ENCODE measurements at regions not wholly inside any gene's neighbourhood (a gene's known extent, or its start where the extent isn't known, plus 50 kb on each side); places are given as distances from the start of the nearest gene placed in this dataset.

DNA sequence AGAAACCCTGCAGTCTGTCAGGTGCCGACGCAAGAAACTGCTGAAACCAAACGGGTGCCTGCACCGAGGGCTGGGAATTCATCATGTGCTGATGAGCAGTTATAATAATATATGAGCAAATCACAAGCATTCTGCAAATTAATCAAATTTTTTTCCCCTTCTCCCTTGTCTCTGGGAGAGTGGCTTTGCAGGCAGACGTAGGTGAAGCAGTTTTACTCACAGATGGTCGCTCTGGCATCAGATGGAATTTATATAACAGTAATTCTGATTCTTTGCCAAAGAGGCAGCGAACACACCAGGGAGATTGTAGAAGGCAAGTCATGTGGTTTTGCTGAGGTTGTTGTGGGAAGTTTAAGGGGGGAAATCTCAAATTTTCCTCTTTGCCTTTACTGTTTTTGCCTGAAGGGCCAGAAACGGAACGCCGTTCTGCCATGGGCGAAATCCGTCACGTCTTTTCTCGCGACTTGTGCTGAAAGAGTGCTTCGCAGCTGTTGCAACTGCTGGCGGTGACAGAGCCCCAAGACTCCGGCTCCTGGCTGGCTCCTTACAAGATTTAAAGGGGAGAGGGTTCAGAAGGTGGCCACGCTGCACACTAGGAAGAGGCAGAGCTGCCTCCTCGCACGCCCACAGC is 320.1 kb downstream of the ZNF536 start:
- Mint-ChIP-seq H3K36me3 (ENCODE audit: insufficient read depth in 1 of 3, low read depth in 3 of 3) (no peaks in the 10 kb centered on the region), H3K4me3 (no peak overlapping the region; a peak in 1 of 5 replicates), H3K4me1 (peaks cover 49 to 54% of the 10 kb centered on the region in 2 experiments), H3K9me3 (peaks cover 0 to 4% of the 10 kb centered on the region in 2 experiments; a peak in 1 of 5 replicates), H3K27me3 (ENCODE audit: low read depth) (no peaks in the 10 kb centered on the region; the same call in 1 of the 2 replicates), H3K27ac (no peak overlapping the region; a peak in 1 of 7 replicates)
- H3K23ac ChIP-seq (ENCODE audit: insufficient read length, low read depth, low read length), result no peak overlapping the region
- H3K4me1 ChIP-seq (ENCODE audit: insufficient read depth, low read length), result peaks cover 3% of the 10 kb centered on the region; the same call in 1 of the 2 replicates
- no peaks in the 10 kb centered on the region for H3K27me3 ChIP-seq (ENCODE audit: insufficient read depth, low read length)
- H3K27ac ChIP-seq (ENCODE audit: insufficient read length, low read depth, low read length), result no peak overlapping the region
- no peak overlapping the region for H2BK120ac ChIP-seq (ENCODE audit: low read depth, low read length, poor library complexity, severe bottlenecking)
- no peak overlapping the region for H4K5ac ChIP-seq (ENCODE audit: insufficient read length, low read depth, low read length)
- no peak overlapping the region for H2BK20ac ChIP-seq (ENCODE audit: low read depth, low read length, poor library complexity, severe bottlenecking)
- DNase-seq, result no peak
- no peaks in the 10 kb centered on the region for H3K79me2 ChIP-seq (ENCODE audit: insufficient read depth, low read length)
- no peak overlapping the region for H4K91ac ChIP-seq (ENCODE audit: insufficient read length, low read depth, low read length)
- H4K8ac ChIP-seq (replicated peaks; ENCODE audit: insufficient read length, low read depth, low read length), result no peak overlapping the region
- no peak overlapping the region for H3K14ac ChIP-seq (ENCODE audit: insufficient read depth, low read length)
- H2AK5ac ChIP-seq (ENCODE audit: insufficient read length, low read length), result no peak overlapping the region
- H2BK15ac ChIP-seq (ENCODE audit: low read depth, low read length), result no peak overlapping the region
- no peak overlapping the region for H3K9ac ChIP-seq (ENCODE audit: extremely low read depth, insufficient read length, low read length)
- no peak overlapping the region for H3K4ac ChIP-seq (ENCODE audit: low read depth, low read length)
- H3K9me3 ChIP-seq (ENCODE audit: control insufficient read depth, low read depth, low read length), result no peaks in the 10 kb centered on the region
- no peaks in the 10 kb centered on the region for H3K23me2 ChIP-seq (ENCODE audit: insufficient read length, low read depth, low read length, poor library complexity, severe bottlenecking)
- H3K18ac ChIP-seq (ENCODE audit: insufficient read length, low read depth, low read length), result no peak overlapping the region
- H3T11ph ChIP-seq (ENCODE audit: low read length), result no peak overlapping the region
- no peaks in the 10 kb centered on the region for H4K20me1 ChIP-seq (ENCODE audit: control insufficient read depth, insufficient read depth, insufficient read length)
- no peak overlapping the region for H2AFZ ChIP-seq (ENCODE audit: low read length)
- no peak overlapping the region for H2BK12ac ChIP-seq (ENCODE audit: insufficient read length, low read depth, low read length)
- H3K79me1 ChIP-seq (ENCODE audit: insufficient read depth, low read depth, low read length, poor library complexity, severe bottlenecking), result no peaks in the 10 kb centered on the region
- no peak overlapping the region for H3K56ac ChIP-seq (ENCODE audit: insufficient read length, low read depth, low read length)
- H3K4me2 ChIP-seq (ENCODE audit: insufficient read depth, insufficient read length, low read length), result no peak overlapping the region
- H2BK5ac ChIP-seq (ENCODE audit: insufficient read length, low read length), result no peak overlapping the region
- TF ChIP-seq, protein P1, sequence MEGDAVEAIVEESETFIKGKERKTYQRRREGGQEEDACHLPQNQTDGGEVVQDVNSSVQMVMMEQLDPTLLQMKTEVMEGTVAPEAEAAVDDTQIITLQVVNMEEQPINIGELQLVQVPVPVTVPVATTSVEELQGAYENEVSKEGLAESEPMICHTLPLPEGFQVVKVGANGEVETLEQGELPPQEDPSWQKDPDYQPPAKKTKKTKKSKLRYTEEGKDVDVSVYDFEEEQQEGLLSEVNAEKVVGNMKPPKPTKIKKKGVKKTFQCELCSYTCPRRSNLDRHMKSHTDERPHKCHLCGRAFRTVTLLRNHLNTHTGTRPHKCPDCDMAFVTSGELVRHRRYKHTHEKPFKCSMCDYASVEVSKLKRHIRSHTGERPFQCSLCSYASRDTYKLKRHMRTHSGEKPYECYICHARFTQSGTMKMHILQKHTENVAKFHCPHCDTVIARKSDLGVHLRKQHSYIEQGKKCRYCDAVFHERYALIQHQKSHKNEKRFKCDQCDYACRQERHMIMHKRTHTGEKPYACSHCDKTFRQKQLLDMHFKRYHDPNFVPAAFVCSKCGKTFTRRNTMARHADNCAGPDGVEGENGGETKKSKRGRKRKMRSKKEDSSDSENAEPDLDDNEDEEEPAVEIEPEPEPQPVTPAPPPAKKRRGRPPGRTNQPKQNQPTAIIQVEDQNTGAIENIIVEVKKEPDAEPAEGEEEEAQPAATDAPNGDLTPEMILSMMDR (conservative IDR thresholded peaks at IDR 0.05), result no peak
- no CpG with 5 or more reads among the region's 21 CpGs for WGBS (ENCODE audit: extremely low coverage, insufficient read length, low lambda C conversion rate)

Data from H9 (cell line).